HCT116 (cell line): ENCODE measurements at regions not wholly inside any gene's neighbourhood (a gene's known extent, or its start where the extent isn't known, plus 50 kb on each side); places are given as distances from the start of the nearest gene placed in this dataset.

ENCODE experiments used
- ATAC-seq: fragments of 200-7000 bp; cut with Tn5 transposase; 2 replicates; pipeline ENCODE4 v1.9.1; 2020; ENCODE audit warnings: mild to moderate bottlenecking, moderate library complexity
- BruUV-seq: library from RNA; stranded (reverse); fragments of 400-500 nt; replicated peaks from 2 replicates; lab custom pipeline; 2021; lab: Mats Ljungman, UMichigan
- CTCF ChIA-PET: fragments of 300-600 bp; sonication (Branson Sonifier 250); formaldehyde crosslinking; loops from one replicate; lab custom pipeline; 2021; ENCODE audit warnings: antibody characterized with exemption; lab: Charles Lee
- POLR2A ChIA-PET: fragments of 300-600, 350-600 bp; sonication (Branson Sonifier 250); formaldehyde crosslinking; loops from one replicate; lab custom pipeline; 2021; ENCODE audit warnings: antibody characterized with exemption; lab: Charles Lee
- RAD21 ChIA-PET, 2 experiments: fragments of 300-600 bp; sonication (Branson Sonifier 250); formaldehyde crosslinking; loops; one replicate each; lab custom pipeline; 2023; ENCODE audit warnings: low total read pairs in 2 of 2; ENCODE audit not compliant: uncharacterized antibody in 2 of 2, unreplicated experiment in 2 of 2, low non-redundant PET in 1 of 2; lab: Charles Lee
- DNase-seq: peaks from one replicate; pipeline ENCODE4 v3.0.0-alpha.2; 2010; ENCODE audit warnings: low read depth, low spot score
- H2AFZ ChIP-seq: fragments of 200-600 bp; shearing (Covaris generic), sonication (generic); 2 replicates; pipeline ENCODE4 v1.6.1; 2017; ENCODE audit warnings: low read depth, mixed run types, mixed read lengths, antibody characterized with exemption, low read length; ENCODE audit not compliant: poor library complexity, severe bottlenecking
- H3K27ac ChIP-seq: 2 replicates; pipeline ENCODE4 v1.5.1; 2012; ENCODE audit warnings: low read depth, low read length
- H3K27me3 ChIP-seq: fragments of 200-600 bp; sonication (generic); 2 replicates; pipeline ENCODE4 v1.6.1; 2016; ENCODE audit warnings: mixed run types, low read length, mixed read lengths; ENCODE audit not compliant: insufficient read depth
- H3K36me3 ChIP-seq, 2 experiments: fragments of 200-500 bp in 1 of 2; fragments of 200-600 bp in 1 of 2; sonication (Bioruptor generic) in 1 of 2; sonication (generic) in 1 of 2; 2 replicates each; pipeline versions ENCODE4 v1.5.1 to v1.6.1; 2014 to 2016; ENCODE audit warnings: low read length in 2 of 2, inconsistent platforms in 1 of 2, mixed read lengths in 1 of 2, mixed run types in 1 of 2; ENCODE audit not compliant: insufficient read depth in 2 of 2, control insufficient read depth in 1 of 2
- H3K4me1 ChIP-seq, 2 experiments: fragments of 200-600 bp in 1 of 2; sonication (generic) in 1 of 2; 2 replicates each; pipeline versions ENCODE4 v1.5.1 to v1.6.1; 2012 to 2017; ENCODE audit warnings: low read length in 2 of 2, inconsistent platforms in 1 of 2, mild to moderate bottlenecking in 1 of 2, mixed read lengths in 1 of 2, mixed run types in 1 of 2, moderate library complexity in 1 of 2; ENCODE audit not compliant: insufficient read depth in 2 of 2, control insufficient read depth in 1 of 2
- H3K4me2 ChIP-seq: fragments of 200-600 bp; sonication (generic); 2 replicates; pipeline ENCODE4 v1.6.1; 2017; ENCODE audit warnings: mixed run types, low read length, mixed read lengths
- H3K4me3 ChIP-seq, 2 experiments: fragments of 200-600 bp in 1 of 2; sonication (generic) in 1 of 2; replicated peaks in 1 of 2; 2 replicates each; pipeline ENCODE4 v1.5.1; 2011 to 2016; ENCODE audit warnings: low read length in 2 of 2, control low read depth in 1 of 2, low read depth in 1 of 2, mild to moderate bottlenecking in 1 of 2, mixed read lengths in 1 of 2, mixed run types in 1 of 2
- H3K79me2 ChIP-seq: fragments of 200-600 bp; sonication (generic); 2 replicates; pipeline ENCODE4 v1.6.1; 2017; ENCODE audit warnings: mild to moderate bottlenecking, mixed run types, low read length, moderate library complexity, mixed read lengths; ENCODE audit not compliant: insufficient read depth
- H3K9ac ChIP-seq: fragments of 200-600 bp; sonication (generic); 2 replicates; pipeline ENCODE4 v1.6.1; 2016; ENCODE audit warnings: low read length, mixed read lengths
- H3K9me2 ChIP-seq: fragments of 200-600 bp; sonication (generic), shearing (Covaris generic); 2 replicates; pipeline ENCODE4 v1.6.1; 2017; ENCODE audit warnings: mixed run types, mild to moderate bottlenecking, moderate library complexity; ENCODE audit not compliant: insufficient read depth
- H3K9me3 ChIP-seq, 2 experiments: fragments of 200-500 bp in 1 of 2; fragments of 200-600 bp in 1 of 2; sonication (Bioruptor generic) in 1 of 2; sonication (generic) in 1 of 2; 2 replicates each; pipeline ENCODE4 v1.6.1; 2014 to 2017; ENCODE audit warnings: low read length in 2 of 2, mixed read lengths in 2 of 2, inconsistent platforms in 1 of 2, low read depth in 1 of 2, mild to moderate bottlenecking in 1 of 2, mixed run types in 1 of 2, moderate library complexity in 1 of 2; ENCODE audit not compliant: control insufficient read depth in 1 of 2, insufficient read depth in 1 of 2
- H4K20me1 ChIP-seq: fragments of 200-600 bp; sonication (generic), shearing (Covaris generic); 2 replicates; pipeline ENCODE4 v1.6.1; 2017; ENCODE audit warnings: mixed run types, mild to moderate bottlenecking, moderate library complexity; ENCODE audit not compliant: insufficient read depth
- CTCF ChIP-seq, 3 experiments: fragments of 200-600 bp in 1 of 3; sonication (generic) in 1 of 3; IDR thresholded peaks in 2 of 3; conservative IDR thresholded peaks in 1 of 3; 2 replicates each; pipeline ENCODE4 v1.5.1; 2012 to 2017; ENCODE audit warnings: low read depth in 2 of 3, low read length in 2 of 3, antibody characterized with exemption in 1 of 3, borderline replicate concordance in 1 of 3, control low read depth in 1 of 3, mild to moderate bottlenecking in 1 of 3, mixed read lengths in 1 of 3, mixed run types in 1 of 3, moderate library complexity in 1 of 3; ENCODE audit not compliant: insufficient read depth in 1 of 3
- EGR1 ChIP-seq: IDR thresholded peaks from 2 replicates; pipeline ENCODE4 v1.6.1; 2012; ENCODE audit warnings: low read depth
- EZH2 ChIP-seq: fragments of 200-600 bp; sonication (generic); IDR thresholded peaks from 2 replicates; pipeline ENCODE4 v1.6.1; 2017; ENCODE audit warnings: antibody characterized with exemption, mixed run types
- EZH2phosphoT487 ChIP-seq: fragments of 200-600 bp; IDR thresholded peaks from 2 replicates; pipeline ENCODE4 v1.6.1; 2018; ENCODE audit warnings: antibody characterized with exemption, borderline replicate concordance
- JUND ChIP-seq: IDR thresholded peaks from 2 replicates; pipeline ENCODE4 v1.6.1; 2012
- POLR2AphosphoS5 ChIP-seq: IDR thresholded peaks from 2 replicates; pipeline ENCODE4 v1.6.1; 2011; ENCODE audit warnings: mild to moderate bottlenecking, low read depth, low read length, moderate library complexity
- REST ChIP-seq: IDR thresholded peaks from 2 replicates; pipeline ENCODE4 v1.6.1; 2012; ENCODE audit warnings: low read depth
- SIN3A ChIP-seq: IDR thresholded peaks from 2 replicates; pipeline ENCODE4 v1.6.1; 2012; ENCODE audit warnings: low read depth
- SP1 ChIP-seq: IDR thresholded peaks from 2 replicates; pipeline ENCODE4 v1.6.1; 2012; ENCODE audit warnings: low read depth
- SRF ChIP-seq: IDR thresholded peaks from 2 replicates; pipeline ENCODE4 v1.6.1; 2012; ENCODE audit warnings: low read depth
- TCF7L2 ChIP-seq: IDR thresholded peaks from 2 replicates; pipeline ENCODE4 v1.7.0; 2011; ENCODE audit warnings: borderline replicate concordance, inconsistent platforms; ENCODE audit not compliant: insufficient read depth, insufficient read length; ENCODE audit errors: extremely low read depth
- YY1 ChIP-seq: IDR thresholded peaks from 2 replicates; pipeline ENCODE4 v1.6.1; 2011; ENCODE audit warnings: low read length, low read depth, moderate library complexity, mild to moderate bottlenecking; ENCODE audit not compliant: insufficient replicate concordance; ENCODE audit errors: extremely low read depth
- ZNF274 ChIP-seq: fragments of 200-500 bp; sonication (Bioruptor generic); IDR thresholded peaks from 2 replicates; pipeline ENCODE4 v1.6.1; 2014; ENCODE audit warnings: mild to moderate bottlenecking, low read depth, low read length, inconsistent platforms
- intact Hi-C: fragments of 100-400 bp; cut with micrococcal nuclease; formaldehyde crosslinking; loops from 2 replicates; pipeline ENCODE4 v1.10.0; 2022
- TF ChIP-seq, protein P1 (sequence below): IDR thresholded peaks from 2 replicates; pipeline ENCODE4 v1.6.1; 2012

- Histone ChIP-seq H3K4me1 (no peaks in the 10 kb centered on the region), H3K4me2 (no peak overlapping the region), H3K9me2 (no peaks in the 10 kb centered on the region), H3K4me3 (no peak overlapping the region), H3K27ac (no peak overlapping the region), H2AFZ (peak overlapping the region; percentile 89), H3K79me2 (no peaks in the 10 kb centered on the region), H3K9me3 (no peaks in the 10 kb centered on the region), H3K9ac (no peak overlapping the region), H4K20me1 (no peaks in the 10 kb centered on the region), H3K27me3 (no peaks in the 10 kb centered on the region), H3K36me3 (no peaks in the 10 kb centered on the region)
- no peak for TF ChIP-seq TCF7L2
- TF ChIP-seq CTCF (IDR thresholded peaks at IDR 0.05 in 2 of 3, conservative IDR thresholded peaks at IDR 0.05 in 1 of 3; ENCODE audit: borderline replicate concordance in 1 of 3, insufficient read depth in 1 of 3, low read depth in 2 of 3, low read length in 2 of 3) = no peak
- no peak for TF ChIP-seq JUND
- TF ChIP-seq EZH2 = no peak
- TF ChIP-seq, protein P1, sequence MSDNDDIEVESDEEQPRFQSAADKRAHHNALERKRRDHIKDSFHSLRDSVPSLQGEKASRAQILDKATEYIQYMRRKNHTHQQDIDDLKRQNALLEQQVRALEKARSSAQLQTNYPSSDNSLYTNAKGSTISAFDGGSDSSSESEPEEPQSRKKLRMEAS = no peak
- TF ChIP-seq EGR1 = no peak
- no peak for TF ChIP-seq ZNF274
- TF ChIP-seq YY1 = no peak
- no peak for TF ChIP-seq EZH2phosphoT487
- TF ChIP-seq SRF = no peak
- no peak for TF ChIP-seq SP1
- no peak for TF ChIP-seq REST
- no peak for TF ChIP-seq SIN3A
- TF ChIP-seq POLR2AphosphoS5 = no peak
- ChIA-PET CTCF (interaction anchor here (1.2 to 2.4 kb wide), 3 partner anchors 9 to 761 kb away, joined by 5 to 18 read pairs (median 11); no protein-coding TSS in a partner anchor), POLR2A (no interaction called here), RAD21 (interaction anchor here in 1 of 2 experiments (0.8 kb wide), 1 partner anchor 151 kb away, joined by 3 read pairs; no protein-coding TSS in a partner anchor)
- no TSS peak for BruUV-seq
- intact Hi-C loops = no loop called here
- ATAC-seq (no peak), DNase-seq (no peak)
These were observed 75.6 kb upstream of the POU1F1 start for GRCh38 chr3:87351937-87352336.
